Breast epithelium (tissue), 3 donors: ENCODE measurements at regions not wholly inside any gene's neighbourhood (a gene's known extent, or its start where the extent isn't known, plus 50 kb on each side); places are given as distances from the start of the nearest gene placed in this dataset.

Experiments used
- POLR2A ChIP-seq: fragments of 450-650 bp; IDR thresholded peaks from one replicate; pipeline ENCODE4 v1.6.1; 2016; ENCODE audit warnings: antibody characterized with exemption, mild to moderate bottlenecking, moderate library complexity
- POLR2AphosphoS5 ChIP-seq, 3 donors: sonication (generic); formaldehyde crosslinking; IDR thresholded peaks; one replicate each; pipeline ENCODE4 v1.6.1; 2017; ENCODE audit warnings: antibody characterized with exemption in 3 of 3
- TF ChIP-seq, protein P1 (sequence below), 3 donors: fragments of 450-650 bp; IDR thresholded peaks; one replicate each; pipeline ENCODE4 v1.5.1; 2016 to 2017; ENCODE audit warnings: antibody characterized with exemption in 3 of 3, mild to moderate bottlenecking in 3 of 3, moderate library complexity in 3 of 3

DNA sequence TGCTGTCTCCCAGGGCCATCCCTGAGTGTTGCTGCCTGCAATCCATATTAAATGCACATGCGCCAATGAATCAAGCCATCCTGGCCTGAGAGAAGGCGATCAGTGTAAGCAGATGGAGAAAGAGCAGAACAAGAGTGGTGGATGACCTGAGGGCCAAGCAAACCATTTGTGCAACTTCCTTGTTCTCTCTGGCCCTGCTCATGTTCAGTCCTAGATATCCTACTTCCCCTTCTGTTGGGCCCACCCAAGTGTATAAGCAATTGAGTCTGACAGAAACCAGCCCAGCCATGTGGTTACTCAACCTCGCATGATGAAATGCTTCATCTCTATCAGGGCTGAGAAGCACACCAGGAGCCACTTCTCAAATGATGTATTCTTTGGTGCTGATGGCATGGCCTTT, 383.1 kb upstream of the ID2 start:
- TF ChIP-seq, protein P1, sequence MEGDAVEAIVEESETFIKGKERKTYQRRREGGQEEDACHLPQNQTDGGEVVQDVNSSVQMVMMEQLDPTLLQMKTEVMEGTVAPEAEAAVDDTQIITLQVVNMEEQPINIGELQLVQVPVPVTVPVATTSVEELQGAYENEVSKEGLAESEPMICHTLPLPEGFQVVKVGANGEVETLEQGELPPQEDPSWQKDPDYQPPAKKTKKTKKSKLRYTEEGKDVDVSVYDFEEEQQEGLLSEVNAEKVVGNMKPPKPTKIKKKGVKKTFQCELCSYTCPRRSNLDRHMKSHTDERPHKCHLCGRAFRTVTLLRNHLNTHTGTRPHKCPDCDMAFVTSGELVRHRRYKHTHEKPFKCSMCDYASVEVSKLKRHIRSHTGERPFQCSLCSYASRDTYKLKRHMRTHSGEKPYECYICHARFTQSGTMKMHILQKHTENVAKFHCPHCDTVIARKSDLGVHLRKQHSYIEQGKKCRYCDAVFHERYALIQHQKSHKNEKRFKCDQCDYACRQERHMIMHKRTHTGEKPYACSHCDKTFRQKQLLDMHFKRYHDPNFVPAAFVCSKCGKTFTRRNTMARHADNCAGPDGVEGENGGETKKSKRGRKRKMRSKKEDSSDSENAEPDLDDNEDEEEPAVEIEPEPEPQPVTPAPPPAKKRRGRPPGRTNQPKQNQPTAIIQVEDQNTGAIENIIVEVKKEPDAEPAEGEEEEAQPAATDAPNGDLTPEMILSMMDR (IDR thresholded peaks at IDR 0.05): no peak
- TF ChIP-seq POLR2A: no peak
- no peak for TF ChIP-seq POLR2AphosphoS5 (IDR thresholded peaks at IDR 0.05)
